A673 (cell line): ENCODE measurements at regions not wholly inside any gene's neighbourhood (a gene's known extent, or its start where the extent isn't known, plus 50 kb on each side); places are given as distances from the start of the nearest gene placed in this dataset.

Experiments
- BruUV-seq: library from RNA; stranded (reverse); fragments of 400-500 nt; replicated peaks from 2 replicates; lab custom pipeline; 2021; lab: Mats Ljungman, UMichigan
- CTCF ChIA-PET: fragments of 300-600 bp; sonication (Branson Sonifier 250); formaldehyde crosslinking; loops from one replicate; lab custom pipeline; 2022; ENCODE audit warnings: antibody characterized with exemption; lab: Charles Lee
- POLR2A ChIA-PET: fragments of 300-600 bp; sonication (Branson Sonifier 250); formaldehyde crosslinking; loops from one replicate; lab custom pipeline; 2022; ENCODE audit warnings: antibody characterized with exemption; ENCODE audit not compliant: low non-redundant PET; lab: Charles Lee
- DNase-seq: peaks from one replicate; pipeline ENCODE4 v3.0.0-alpha.2; 2015; ENCODE audit warnings: low spot score
- H3K27ac ChIP-seq: fragments of 200-600 bp; sonication (generic); 2 replicates; pipeline ENCODE4 v1.5.1; 2016; ENCODE audit warnings: mixed run types, low read depth, mild to moderate bottlenecking, mixed read lengths, antibody characterized with exemption, low read length; ENCODE audit not compliant: poor library complexity, severe bottlenecking
- H3K27me3 ChIP-seq: fragments of 200-600 bp; sonication (generic); replicated peaks from 2 replicates; pipeline ENCODE4 v1.6.1; 2017; ENCODE audit warnings: mixed run types, low read depth, mild to moderate bottlenecking, mixed read lengths, antibody characterized with exemption, low read length; ENCODE audit not compliant: insufficient read depth, poor library complexity
- H3K36me3 ChIP-seq: fragments of 200-600 bp; sonication (generic); 2 replicates; pipeline ENCODE4 v1.6.1; 2016; ENCODE audit warnings: mixed run types, mild to moderate bottlenecking, mixed read lengths, antibody characterized with exemption, low read length; ENCODE audit not compliant: insufficient read depth, poor library complexity, severe bottlenecking
- H3K4me1 ChIP-seq: fragments of 200-600 bp; sonication (generic); 2 replicates; pipeline ENCODE4 v1.6.1; 2017; ENCODE audit warnings: mixed run types, mild to moderate bottlenecking, mixed read lengths, antibody characterized with exemption, low read length; ENCODE audit not compliant: insufficient read depth, poor library complexity, severe bottlenecking
- H3K4me3 ChIP-seq: fragments of 200-600 bp; sonication (generic); 2 replicates; pipeline ENCODE4 v1.5.1; 2016; ENCODE audit warnings: low read depth, mixed run types, mild to moderate bottlenecking, mixed read lengths, low read length; ENCODE audit not compliant: poor library complexity, severe bottlenecking
- H3K9me3 ChIP-seq: fragments of 200-600 bp; sonication (generic); 2 replicates; pipeline ENCODE4 v1.6.1; 2016; ENCODE audit warnings: mixed run types, low read depth, mild to moderate bottlenecking, mixed read lengths, antibody characterized with exemption, low read length; ENCODE audit not compliant: poor library complexity, severe bottlenecking
- EZH2 ChIP-seq: fragments of 200-600 bp; sonication (generic); IDR thresholded peaks from 2 replicates; pipeline ENCODE4 v1.6.1; 2017; ENCODE audit warnings: borderline replicate concordance, low read depth, mild to moderate bottlenecking, mixed read lengths, antibody characterized with exemption, low read length; ENCODE audit not compliant: poor library complexity, severe bottlenecking
- intact Hi-C: fragments of 100-400 bp; cut with micrococcal nuclease; formaldehyde crosslinking; loops from one replicate; pipeline ENCODE4 v1.10.0; 2022; ENCODE audit not compliant: unreplicated experiment
- TF ChIP-seq, protein P1 (sequence below): fragments of 300-800, 200-600 bp; sonication (generic); conservative IDR thresholded peaks from 2 replicates; pipeline ENCODE4 v1.5.1; 2017; ENCODE audit warnings: low read depth, mild to moderate bottlenecking, antibody characterized with exemption, low read length, moderate library complexity, mixed read lengths

DNA sequence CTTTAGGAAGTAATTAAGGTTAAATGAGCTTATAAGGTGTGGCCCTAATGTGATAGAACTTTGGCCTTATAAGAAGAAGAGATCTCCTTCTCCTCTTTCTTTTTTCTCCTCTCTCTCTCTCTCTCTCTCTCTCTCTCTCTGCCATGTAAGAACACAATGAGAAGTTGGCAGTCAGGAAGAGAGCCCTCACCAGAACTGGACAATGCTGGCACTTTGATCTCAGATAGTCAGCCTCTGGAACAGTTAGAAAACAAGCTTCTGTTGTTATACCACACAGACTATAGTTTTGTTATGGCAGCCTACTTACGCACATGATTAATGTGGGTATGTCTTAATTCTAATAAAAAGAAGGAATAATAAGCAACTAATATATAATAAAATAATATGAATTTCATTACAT, 444.2 kb upstream of the LRRC7 start:
- POLR2A ChIA-PET, result no interaction called here
- no peaks in the 10 kb centered on the region for H3K9me3 ChIP-seq
- no peaks in the 10 kb centered on the region for H3K27me3 ChIP-seq
- DNase-seq, result no peak
- TF ChIP-seq, protein P1, sequence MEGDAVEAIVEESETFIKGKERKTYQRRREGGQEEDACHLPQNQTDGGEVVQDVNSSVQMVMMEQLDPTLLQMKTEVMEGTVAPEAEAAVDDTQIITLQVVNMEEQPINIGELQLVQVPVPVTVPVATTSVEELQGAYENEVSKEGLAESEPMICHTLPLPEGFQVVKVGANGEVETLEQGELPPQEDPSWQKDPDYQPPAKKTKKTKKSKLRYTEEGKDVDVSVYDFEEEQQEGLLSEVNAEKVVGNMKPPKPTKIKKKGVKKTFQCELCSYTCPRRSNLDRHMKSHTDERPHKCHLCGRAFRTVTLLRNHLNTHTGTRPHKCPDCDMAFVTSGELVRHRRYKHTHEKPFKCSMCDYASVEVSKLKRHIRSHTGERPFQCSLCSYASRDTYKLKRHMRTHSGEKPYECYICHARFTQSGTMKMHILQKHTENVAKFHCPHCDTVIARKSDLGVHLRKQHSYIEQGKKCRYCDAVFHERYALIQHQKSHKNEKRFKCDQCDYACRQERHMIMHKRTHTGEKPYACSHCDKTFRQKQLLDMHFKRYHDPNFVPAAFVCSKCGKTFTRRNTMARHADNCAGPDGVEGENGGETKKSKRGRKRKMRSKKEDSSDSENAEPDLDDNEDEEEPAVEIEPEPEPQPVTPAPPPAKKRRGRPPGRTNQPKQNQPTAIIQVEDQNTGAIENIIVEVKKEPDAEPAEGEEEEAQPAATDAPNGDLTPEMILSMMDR, result no peak
- no peak for TF ChIP-seq EZH2
- H3K4me3 ChIP-seq, result no peak overlapping the region
- no peaks in the 10 kb centered on the region for H3K4me1 ChIP-seq
- no TSS peak for BruUV-seq
- H3K36me3 ChIP-seq, result no peaks in the 10 kb centered on the region
- H3K27ac ChIP-seq, result no peak overlapping the region
- intact Hi-C loops, result no loop called here
- CTCF ChIA-PET, result no interaction called here

DNA sequence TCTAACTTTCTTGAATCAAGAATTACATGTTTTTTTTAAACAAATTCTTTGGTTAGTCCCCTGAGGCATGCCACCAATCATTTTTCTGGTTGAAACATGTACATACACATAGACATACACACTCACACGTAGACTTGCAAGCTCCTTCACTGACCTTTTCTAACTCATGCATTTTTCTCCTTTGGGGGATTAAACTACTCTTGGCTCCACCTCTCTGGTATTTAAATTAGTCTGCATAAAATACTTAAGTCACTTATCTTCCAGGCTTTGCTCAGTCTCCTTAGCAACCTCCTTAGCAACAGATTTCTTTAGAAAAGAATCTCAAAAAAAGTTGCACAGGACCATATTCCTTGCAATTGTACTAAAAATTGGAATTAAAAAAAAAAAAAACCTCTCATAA, 440.9 kb upstream of the LRRC7 start:
- intact Hi-C loops, result no loop called here
- Histone ChIP-seq H3K4me1 (no peaks in the 10 kb centered on the region), H3K27ac (no peak overlapping the region), H3K4me3 (no peak overlapping the region), H3K27me3 (no peaks in the 10 kb centered on the region), H3K36me3 (no peaks in the 10 kb centered on the region), H3K9me3 (no peaks in the 10 kb centered on the region)
- POLR2A ChIA-PET, result no interaction called here
- CTCF ChIA-PET, result no interaction called here
- TF ChIP-seq EZH2, result no peak
- TF ChIP-seq, protein P1, result no peak
- BruUV-seq, result no TSS peak
- no peak for DNase-seq

DNA sequence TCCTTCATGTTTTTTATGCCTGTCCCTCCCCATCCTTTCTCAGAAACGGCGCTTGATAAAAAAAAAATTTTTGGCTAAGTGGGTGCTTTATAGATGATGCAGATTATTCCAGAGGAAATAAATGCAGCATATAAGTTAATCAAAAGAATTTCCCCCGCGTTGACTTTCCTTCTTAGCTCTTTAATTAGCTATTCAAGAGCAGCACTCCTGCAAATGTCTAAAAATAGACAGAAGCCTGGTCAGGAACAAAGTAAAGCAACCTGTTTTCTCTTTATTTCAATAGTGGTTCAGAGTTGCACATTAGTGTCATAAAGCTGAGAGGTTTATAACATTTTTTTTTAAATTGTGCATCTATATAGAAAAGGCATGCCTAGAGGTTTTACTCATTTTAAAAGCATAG, 439.5 kb upstream of the LRRC7 start:
- Histone ChIP-seq H3K27me3 (no peaks in the 10 kb centered on the region), H3K9me3 (no peaks in the 10 kb centered on the region), H3K4me1 (no peaks in the 10 kb centered on the region), H3K4me3 (no peak overlapping the region), H3K27ac (no peak overlapping the region), H3K36me3 (no peaks in the 10 kb centered on the region)
- no peak for DNase-seq
- TF ChIP-seq, protein P1, result no peak
- TF ChIP-seq EZH2, result no peak
- ChIA-PET CTCF (no interaction called here), POLR2A (no interaction called here)
- BruUV-seq, result no TSS peak
- intact Hi-C loops, result no loop called here
